GM21367 (cell line): ENCODE measurements at regions not wholly inside any gene's neighbourhood (a gene's known extent, or its start where the extent isn't known, plus 50 kb on each side); places are given as distances from the start of the nearest gene placed in this dataset.
"Not testable (repeated sequence)": the region's sequence is repeated elsewhere in the genome, so short reads cannot be mapped to it uniquely, and the experiment has no call there.

Experiments
- ATAC-seq: cut with Tn5 transposase; IDR thresholded peaks from one replicate; pipeline ENCODE4 v1.9.1; 2021; ENCODE audit not compliant: unreplicated experiment

DNA sequence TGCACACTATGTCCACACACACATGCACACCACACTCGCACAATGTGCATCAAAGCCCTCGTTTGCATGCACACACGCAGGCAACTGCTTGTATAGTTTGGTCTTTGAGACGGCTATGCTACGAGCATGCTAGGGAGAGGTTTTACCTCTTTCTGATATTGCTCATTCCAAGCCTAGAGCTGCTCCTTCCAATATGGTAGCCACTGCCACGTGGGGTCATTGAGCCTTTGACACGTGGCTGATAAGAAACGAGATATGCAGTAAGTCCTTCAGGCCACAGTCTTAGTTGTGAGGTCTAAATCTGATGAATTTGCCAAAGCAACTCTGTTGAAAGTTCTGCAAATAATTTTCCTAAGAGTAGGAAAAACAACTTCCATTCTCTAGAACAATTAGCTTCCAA, 204.4 kb downstream of the KLF6 start:
- ATAC-seq, result no peak

DNA sequence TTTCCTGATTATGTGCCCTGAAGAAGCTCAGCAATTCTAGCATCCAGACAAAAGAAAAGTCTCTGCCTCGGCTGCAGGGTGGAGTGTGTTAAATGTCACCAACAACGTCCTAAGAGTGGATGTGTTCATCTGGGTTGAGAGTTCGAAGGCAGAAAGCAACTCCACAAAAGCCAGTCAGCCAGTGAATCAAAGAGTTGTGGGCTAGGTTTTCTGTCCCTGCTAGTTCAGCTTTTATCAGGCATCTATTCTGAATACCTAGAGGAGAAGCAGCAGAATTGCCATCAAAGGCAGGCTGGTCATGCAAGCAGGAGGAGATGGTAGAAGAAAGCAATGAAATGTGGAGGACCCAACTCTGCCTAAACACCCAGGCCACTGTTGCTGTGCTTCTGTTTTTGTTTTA, 205.2 kb downstream of the KLF6 start:
- no peak for ATAC-seq

DNA sequence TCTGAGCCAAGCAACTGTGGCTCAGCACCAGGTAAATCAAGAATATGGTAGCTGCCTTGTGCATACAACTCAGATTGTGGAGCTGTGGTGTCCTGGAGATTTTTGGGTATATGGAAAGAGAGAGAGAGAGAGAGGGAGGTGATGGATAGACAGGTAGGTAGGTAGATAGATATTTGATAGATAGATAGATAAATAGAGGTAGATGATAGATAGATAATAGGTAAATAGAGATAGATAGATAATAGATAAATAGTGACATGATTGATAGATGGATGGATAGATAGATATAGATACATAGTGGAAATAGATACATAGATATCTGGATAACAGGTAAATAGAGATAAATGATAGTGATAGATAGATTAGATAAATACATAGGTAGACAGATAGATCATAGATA, 206.3 kb downstream of the KLF6 start:
- ATAC-seq, result no peak

DNA sequence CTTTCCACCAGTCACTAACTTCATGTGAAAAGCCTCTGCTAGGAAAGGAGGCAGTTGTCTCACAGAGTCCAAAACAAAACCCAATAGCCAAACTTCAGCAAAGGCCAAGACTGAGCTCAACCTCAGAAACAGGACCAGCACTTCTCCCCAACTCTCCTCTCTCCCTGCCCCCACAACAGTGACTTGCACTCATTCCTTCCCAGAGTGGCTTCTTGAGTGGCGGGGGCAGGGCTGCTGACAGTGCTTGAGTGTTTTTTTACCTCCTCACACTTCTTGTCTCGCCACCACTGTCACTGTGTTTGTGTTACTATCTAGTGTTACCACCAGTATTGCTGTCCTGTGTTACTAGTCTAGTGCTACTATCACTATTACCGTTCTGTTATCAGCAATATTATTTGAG, 206.8 kb downstream of the KLF6 start:
- ATAC-seq, result no peak

DNA sequence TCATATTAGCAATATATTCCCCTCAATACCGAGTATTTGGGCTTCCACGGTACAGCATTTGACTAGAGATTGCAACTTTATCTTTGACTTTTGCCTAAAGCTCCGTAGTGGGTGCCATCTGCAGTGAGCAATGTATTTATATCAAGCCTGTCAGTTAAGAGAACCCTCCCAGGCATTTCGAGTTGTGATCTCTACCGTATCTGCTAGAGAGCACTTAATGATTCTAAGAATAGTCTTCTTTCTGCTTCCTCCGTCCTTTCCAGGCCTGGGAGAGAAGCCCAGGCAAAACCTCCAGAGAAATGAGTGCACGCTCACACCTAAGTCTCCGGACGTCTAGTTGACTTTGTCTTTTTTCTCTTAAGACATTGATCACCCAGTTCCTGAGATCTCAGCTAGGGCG, 210.6 kb downstream of the KLF6 start:
- ATAC-seq, result no peak

DNA sequence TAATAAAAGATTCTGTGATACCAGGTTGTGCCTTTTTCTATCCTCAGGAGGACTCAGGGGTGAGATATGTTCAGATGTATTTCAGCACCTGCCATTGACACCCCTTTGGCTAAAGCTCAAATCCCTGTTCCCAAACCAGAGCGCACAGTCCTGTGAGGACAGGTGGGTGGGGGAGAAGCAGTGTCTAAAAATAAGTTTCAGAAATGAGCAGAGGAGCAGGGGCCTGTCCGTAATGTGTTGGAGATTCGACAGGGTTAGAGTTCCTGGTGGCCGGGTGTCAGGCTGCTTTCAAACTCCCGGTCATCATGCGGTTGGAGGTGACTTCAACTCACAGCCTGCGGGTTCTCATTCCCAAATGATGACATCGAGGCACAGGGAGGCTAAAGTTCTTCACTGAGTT, 211.5 kb downstream of the KLF6 start:
- no peak for ATAC-seq

DNA sequence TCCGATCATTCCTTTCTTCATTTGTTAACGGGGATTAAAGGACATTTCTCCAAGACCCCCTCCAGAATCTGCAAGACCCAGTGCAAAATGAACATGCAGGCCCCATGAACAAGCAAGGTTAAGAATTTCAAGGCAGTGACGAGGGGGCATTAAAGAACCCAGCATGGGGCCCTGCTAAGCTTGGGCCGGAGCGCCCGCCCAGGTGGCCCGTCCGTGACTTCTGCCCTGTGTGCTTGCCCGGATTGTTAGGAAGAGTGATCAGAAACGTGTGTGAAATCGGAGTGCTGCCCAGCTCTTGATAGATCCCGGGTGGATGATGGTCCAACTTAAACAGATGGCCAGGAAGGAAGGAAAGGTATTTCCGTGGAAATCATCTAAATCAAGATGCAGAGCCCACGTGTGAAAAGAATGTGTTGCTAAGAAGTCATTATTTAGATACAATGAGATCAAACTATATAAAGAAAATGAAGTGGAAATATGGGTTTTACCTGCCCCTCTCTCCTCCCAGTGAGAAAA, 213.6 kb downstream of the KLF6 start:
- ATAC-seq, result no peak

DNA sequence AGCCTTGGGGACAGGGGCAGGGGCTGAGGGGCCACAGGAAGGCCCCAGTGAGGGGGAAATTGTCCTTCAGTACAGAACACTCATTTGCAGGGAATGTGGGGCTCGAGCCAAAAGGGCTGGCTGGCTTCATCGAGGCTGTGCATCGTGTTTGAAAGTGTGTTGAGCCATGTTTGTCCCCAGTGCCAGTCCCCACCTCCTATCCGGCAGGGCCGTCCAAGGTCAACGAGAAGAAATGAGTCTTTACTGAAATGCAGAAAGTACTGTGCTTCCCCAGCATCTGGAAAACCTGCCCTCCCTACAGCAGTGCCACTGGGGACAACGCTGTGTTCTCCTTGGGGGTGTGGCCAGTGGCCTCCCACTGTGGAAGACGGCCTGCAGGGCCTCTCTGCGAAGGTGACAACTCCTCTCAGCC, 214.1 kb downstream of the KLF6 start:
- no peak for ATAC-seq

DNA sequence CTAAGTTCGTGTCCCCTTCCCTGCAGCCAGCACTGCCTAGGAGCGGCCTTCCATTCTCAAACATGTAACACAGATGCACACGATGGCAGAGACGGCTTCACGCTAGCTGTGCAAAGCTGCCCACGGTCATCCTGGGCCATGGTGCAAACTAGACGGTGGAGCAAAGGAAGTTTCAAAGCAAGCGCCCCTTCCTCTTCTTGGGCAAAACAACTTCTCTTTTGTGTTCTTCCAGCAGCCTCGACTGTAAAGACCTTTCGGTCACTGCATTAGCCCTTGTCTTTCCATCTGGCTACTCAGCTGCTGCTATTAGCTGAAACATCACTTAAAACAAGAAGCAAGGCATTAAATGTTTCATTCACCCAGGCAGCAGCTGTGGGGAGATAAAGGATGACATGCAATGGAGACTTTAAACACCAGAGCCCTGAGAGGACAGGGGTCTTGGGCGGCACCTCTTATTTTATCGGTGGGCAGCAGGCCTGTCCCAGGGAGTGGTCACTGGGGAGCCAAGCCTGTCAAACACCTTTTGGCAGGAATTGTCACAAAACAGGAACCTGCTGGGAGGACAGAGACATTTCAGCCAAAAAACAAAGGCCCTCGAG, 214.8 kb downstream of the KLF6 start:
- no peak for ATAC-seq

DNA sequence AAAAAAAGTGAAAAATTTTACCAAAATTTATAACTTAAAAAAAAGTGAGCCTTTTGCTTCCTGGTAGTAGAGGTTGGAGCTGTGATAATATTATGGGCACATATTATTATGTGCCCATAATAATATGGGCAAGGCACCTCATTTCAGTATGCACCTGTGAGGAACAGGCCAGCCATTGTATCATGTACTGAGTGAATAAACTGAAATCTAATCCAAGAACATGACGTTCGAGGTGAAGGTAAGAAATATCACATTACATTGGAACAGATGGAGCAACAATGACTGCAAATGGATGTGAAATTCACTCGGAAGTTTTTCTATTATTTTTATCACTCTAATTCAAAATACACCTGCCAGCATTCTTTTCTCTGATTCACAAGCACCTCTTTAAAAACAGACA, 216.0 kb downstream of the KLF6 start:
- no peak for ATAC-seq

DNA sequence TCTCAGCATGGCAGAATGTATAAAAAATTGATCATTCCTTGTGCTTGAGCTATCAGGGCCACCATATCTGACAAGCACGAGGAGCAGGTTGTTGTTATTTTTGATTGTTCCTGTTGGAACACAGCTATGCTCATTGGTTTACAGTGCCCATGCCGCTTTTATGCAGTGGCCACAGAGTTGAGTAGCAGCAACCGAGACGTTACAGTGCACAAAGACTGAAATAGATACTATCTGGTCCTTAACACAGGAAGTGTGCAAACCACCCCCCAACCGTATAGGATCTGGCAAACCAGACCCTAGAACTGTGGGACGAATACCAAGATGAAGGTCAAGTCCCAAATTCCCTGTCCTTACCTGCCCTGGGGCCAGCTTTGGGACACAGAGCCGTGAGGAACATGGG, 216.6 kb downstream of the KLF6 start:
- no peak for ATAC-seq

DNA sequence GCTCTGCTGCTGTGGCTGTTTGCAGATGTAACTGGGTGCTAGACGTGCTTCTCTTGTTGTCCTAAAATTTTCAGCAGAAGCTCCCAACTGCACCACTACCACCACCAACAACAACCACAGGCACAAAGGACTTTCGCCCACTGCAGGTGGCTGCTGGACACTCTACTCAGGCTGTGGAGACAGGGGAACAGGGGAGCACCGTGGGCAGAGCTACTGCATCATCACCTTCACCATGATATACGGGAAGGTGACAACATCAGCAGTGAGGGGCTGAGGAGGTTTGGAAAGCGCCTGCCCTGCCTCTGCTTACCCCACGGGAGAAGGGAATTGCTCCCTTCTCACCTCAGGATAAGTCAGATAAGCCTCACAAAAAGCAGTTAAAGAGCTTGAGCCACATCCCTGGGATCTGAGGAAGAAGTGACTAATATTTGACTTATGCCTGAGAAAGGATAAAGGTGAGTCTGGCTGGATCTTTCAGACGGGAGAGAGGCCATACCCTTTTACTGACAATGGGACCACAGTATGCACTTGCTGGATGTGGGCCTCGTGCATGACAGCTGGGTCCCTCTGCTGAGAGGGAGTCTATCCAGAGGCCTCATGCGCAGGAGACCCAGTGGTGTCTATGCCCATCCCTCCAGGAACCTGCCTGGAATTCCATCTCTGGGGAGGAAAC, 217.6 kb downstream of the KLF6 start:
- ATAC-seq, result no peak

DNA sequence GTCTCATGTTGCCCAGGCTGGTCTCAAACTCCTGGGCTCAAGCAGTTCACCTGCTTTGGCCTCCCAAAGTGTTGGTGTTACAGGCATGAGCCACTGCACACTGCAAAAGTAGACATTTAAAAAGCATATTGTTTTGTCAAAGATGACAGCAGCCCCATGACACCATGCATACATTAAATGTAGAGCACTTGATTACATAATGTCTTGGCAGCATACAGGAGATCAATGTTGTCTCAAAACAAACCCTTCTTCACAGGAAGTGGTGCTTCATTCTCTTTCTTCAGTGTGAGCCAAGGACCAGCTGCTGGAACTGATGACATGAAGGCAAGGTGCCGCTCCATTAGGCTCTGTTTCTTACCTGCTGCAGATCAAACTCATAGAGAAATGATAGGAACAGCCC, 218.4 kb downstream of the KLF6 start:
- no peak for ATAC-seq

DNA sequence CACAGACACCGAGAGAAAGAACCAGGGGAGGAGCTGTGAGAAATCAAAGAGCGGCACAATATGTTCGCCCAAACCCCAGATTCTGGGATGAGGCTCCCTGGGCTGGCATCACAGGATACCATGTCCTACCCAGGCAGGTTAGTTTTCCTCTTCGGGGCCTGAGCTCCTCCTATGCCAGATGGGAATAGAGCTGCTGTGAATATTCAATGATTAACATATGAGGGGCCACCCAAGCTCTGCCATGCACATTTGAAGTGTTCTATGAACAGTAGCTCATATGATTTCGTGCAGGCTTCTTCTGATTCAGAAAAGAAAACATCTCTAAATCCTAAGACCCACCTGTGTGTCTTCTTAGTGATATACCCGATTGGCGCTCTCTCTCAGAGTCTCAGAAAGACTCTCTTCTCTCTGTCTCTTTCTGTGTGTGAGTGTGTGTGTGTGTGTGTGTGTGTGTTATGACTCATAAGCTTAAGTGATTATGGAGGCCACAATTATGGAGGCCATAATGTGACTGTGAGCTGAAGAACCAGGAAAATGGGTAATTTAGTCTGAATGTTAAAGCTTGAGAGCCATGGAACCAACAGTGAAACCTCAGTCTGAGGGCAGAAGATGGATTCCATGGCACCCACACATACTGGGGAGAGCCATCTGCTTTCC, 220.5 kb downstream of the KLF6 start:
- ATAC-seq, result no peak

DNA sequence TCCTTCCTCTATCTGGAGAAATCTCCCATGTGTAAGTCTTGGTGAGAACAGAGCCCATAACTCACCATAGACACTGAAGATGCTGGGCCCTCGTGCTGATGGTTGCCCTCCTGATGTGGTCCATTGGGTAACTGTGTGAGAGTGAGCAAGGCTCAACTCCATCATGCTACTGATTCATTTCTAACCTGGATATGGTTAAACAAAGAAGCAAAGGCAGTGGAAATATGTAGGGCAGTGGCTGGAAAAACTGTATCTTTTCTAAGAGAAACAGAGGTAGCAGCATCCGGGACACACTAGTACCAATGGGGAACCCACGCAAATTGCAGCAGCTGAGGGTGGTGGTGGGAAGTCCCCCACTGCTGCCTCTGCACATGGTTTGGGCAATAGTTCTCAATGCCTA, 221.7 kb downstream of the KLF6 start:
- ATAC-seq, result no peak

DNA sequence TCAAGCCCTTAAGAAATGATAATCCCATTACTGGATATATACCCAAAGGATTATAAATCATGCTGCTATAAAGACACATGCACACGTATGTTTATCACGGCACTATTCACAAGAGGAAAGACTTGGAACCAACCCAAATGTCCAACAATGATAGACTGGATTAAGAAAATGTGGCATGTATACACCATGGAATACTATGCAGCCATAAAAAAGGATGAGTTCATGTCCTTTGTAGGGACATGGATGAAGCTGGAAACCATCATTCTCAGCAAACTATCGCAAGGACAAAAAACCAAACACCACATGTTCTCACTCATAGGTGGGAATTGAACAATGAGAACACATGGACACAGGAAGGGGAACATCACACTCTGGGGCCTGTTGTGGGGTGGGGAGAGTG, 224.4 kb downstream of the KLF6 start:
- not testable (repeated sequence) for ATAC-seq

DNA sequence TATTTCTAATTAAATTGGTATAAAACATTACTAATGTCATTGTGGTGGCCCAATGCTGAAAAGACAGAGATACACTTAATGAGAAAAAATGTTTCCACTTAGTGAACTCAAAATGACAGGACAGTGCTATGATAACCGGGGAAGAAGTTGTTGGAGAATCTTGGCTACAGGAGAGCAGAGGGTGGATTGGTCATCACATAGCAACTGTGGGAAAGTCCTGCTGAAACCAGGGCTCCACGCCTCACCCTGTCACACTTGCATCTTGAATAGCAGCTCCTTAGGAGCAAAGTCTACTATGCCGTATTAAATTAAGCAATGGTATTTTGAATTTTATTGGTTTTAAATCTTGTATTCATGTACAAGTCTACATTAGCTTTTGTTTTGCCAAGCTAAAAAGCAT, 225.5 kb downstream of the KLF6 start:
- ATAC-seq, result no peak

DNA sequence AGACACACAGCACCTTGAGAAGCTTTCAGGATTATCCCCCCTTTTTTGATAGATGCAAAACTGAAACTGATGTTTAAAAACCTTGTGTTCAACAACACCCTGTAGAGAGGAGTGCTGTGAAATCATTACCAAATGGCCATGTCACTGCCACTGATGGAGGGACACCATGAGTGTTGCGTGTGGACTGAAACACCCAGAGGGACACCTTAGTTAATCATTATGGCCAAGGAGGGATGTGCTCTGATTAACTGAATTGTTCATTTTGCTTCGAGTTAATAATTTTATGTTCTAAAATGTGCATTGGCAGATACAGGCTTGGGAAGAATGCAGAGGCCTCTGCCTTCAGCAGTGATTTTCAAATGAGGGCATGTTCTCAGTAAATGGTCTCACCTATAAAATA, 226.0 kb downstream of the KLF6 start:
- no peak for ATAC-seq

DNA sequence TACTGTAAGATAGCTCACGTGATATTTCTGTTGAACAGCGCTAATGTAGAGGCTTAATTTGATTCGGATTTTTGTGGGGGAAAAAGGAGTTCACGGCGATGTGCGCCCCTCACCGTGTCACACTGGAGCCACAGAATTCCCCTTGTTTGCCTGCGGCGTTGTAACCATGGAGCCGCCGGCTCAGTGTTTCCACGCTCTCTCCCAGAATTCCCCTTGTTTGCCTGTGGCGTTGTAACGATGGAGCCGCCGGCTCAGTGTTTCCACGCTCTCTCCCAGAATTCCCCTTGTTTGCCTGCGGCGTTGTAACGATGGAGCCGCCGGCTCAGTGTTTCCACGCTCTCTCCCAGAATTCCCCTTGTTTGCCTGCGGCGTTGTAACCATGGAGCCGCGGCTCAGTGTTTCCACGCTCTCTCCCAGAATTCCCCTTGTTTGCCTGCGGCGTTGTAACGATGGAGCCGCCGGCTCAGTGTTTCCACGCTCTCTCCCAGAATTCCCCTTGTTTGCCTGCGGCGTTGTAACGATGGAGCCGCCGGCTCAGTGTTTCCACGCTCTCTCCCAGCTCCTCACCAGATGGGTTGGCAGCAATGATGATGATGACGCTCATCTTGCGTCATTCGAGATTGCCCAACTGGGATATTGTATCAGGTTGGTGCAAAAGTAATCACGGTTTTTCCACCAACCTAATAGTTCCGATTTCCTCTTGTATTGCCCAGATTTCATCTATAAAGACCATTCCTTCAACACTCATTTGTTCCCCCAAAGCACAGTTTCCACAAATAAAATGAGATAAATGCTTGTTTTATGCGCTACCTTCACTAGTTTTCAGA, 228.6 kb downstream of the KLF6 start:
- ATAC-seq, result not testable (repeated sequence)

DNA sequence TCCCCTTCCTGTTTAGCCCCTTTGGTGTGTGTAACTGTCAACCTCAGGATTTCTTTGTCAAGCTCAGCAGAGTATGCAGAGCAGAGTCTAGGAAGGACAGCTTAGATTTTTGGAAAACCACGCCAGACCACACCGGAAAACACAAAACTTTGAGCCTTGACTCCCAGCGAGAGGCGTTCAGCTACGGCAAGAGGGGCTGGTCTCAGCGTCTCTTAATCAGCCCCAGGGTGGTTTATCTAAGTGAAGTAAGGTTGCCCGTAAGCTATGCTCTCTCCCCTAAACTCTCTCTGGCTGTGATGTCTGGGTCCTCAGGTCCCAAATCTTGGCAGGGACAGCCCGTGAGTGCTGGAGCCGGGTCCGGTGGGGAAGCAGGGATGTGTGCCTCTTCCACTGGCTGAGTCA, 230.9 kb downstream of the KLF6 start:
- no peak for ATAC-seq

DNA sequence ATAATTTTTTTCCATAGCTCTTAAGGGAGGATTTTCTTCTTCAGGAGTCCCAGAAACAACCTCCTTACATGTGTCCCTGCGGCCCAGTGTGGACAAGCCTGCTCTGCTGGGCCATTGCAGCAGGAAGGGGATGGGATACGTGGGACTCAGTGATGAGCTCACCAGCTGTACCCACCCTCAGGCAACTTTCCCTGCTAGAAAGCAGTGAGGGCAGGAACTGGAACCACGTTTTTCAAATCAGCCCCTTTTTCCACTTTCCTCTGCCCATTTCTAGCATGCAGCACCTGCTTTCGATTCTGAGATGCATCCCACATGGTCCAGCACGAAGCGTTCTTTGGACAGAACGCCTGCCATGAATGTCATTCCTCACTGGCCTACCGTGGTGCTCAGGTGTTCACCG, 232.7 kb downstream of the KLF6 start:
- ATAC-seq, result no peak

DNA sequence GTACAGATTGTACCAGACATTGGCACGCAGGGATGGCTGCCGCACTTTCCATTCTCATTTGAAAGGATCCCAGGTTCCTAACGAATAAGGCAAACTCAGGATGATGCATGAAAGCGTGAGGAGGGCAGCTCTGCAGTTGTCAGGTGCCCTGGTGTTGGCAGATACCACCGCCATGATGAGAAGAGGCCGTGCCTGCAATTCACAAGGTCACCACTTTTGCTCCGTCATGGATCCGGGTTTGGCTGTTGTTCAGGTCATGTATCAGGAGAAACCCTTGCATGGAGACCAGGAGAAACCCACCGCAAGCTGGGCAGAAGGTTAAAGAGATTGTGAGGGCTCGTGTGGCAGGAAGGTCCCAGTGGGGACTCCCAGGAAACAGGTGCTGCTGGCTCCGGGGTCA, 233.2 kb downstream of the KLF6 start:
- ATAC-seq, result no peak
